K562 (cell line): ENCODE measurements at regions not wholly inside any gene's neighbourhood (a gene's known extent, or its start where the extent isn't known, plus 50 kb on each side); places are given as distances from the start of the nearest gene placed in this dataset.

Experiments
- ATAC-seq: fragments of 200-7000 bp; cut with Tn5 transposase; 3 replicates; pipeline ENCODE4 v1.9.1; 2020; ENCODE audit warnings: moderate library complexity
- BruUV-seq: library from RNA; stranded (reverse); fragments of 400-500 nt; replicated peaks from 2 replicates; lab custom pipeline; 2021; lab: Mats Ljungman, UMichigan
- CTCF ChIA-PET: fragments of 300-600 bp; formaldehyde crosslinking; extraction: SDS; loops from one replicate; lab custom pipeline; 2021; ENCODE audit warnings: low intra/inter-chr PET ratio; lab: Yijun Ruan, JAX
- POLR2A ChIA-PET: fragments of 300-600, 350-650 bp; sonication (Branson Sonifier 250); formaldehyde crosslinking; extraction: SDS; loops from one replicate; lab custom pipeline; 2021; ENCODE audit warnings: antibody characterized with exemption, inconsistent platforms; lab: Yijun Ruan, JAX
- DNase-seq, 4 experiments: peaks; one replicate each; pipeline versions ENCODE4 v3.0.0 to v3.0.0-alpha.2; 2011 to 2018; ENCODE audit warnings: low spot score in 3 of 4, mixed read lengths in 3 of 4; ENCODE audit errors: extremely low read depth in 1 of 4
- FAIRE-seq: peaks from 2 replicates; lab custom pipeline; 2011; peaks lifted over from hg19 to GRCh38; lab: Jason Lieb, UNC
- H2AFZ ChIP-seq: 2 replicates; pipeline ENCODE4 v1.6.0; 2011; ENCODE audit warnings: low read depth, low read length, control low read depth, inconsistent platforms
- H3K27ac ChIP-seq: fragments of 200-600 bp; 3 replicates; pipeline ENCODE4 v1.8.0; 2011; ENCODE audit warnings: low read depth, mild to moderate bottlenecking, control low read depth, inconsistent platforms, low read length, moderate library complexity, mixed read lengths; ENCODE audit errors: extremely low read depth
- H3K27me3 ChIP-seq, 2 experiments: fragments of 300-600 bp in 1 of 2; 2 replicates in 1 of 2; 3 replicates in 1 of 2; pipeline versions ENCODE4 v1.6.0 to v1.8.0; 2011; ENCODE audit warnings: inconsistent platforms in 2 of 2, low read length in 2 of 2, mild to moderate bottlenecking in 1 of 2, mixed read lengths in 1 of 2, moderate library complexity in 1 of 2; ENCODE audit not compliant: control insufficient read depth in 2 of 2, insufficient read depth in 2 of 2
- H3K36me3 ChIP-seq: fragments of 300-600 bp; 3 replicates; pipeline ENCODE4 v1.8.0; 2011; ENCODE audit warnings: mild to moderate bottlenecking, low read length, inconsistent platforms; ENCODE audit not compliant: control insufficient read depth, insufficient read depth
- H3K4me1 ChIP-seq, 2 experiments: fragments of 200-600 bp in 1 of 2; replicated peaks in 1 of 2; 2 replicates in 1 of 2; 3 replicates in 1 of 2; pipeline versions ENCODE4 v1.5.1 to v1.8.0; 2011; ENCODE audit warnings: inconsistent platforms in 2 of 2, low read length in 2 of 2, mild to moderate bottlenecking in 1 of 2, mixed read lengths in 1 of 2, moderate library complexity in 1 of 2; ENCODE audit not compliant: control insufficient read depth in 2 of 2, insufficient read depth in 2 of 2
- H3K4me2 ChIP-seq: 2 replicates; pipeline ENCODE4 v1.6.1; 2011; ENCODE audit warnings: low read length, control low read depth, inconsistent platforms, mixed read lengths; ENCODE audit not compliant: insufficient read depth
- H3K4me3 ChIP-seq: fragments of 200-600 bp; sonication (generic), shearing (Covaris generic); 2 replicates; pipeline ENCODE4 v1.5.1; 2016; ENCODE audit warnings: control low read depth, inconsistent platforms
- H3K79me2 ChIP-seq: fragments of 200-600 bp; 3 replicates; pipeline ENCODE4 v1.8.0; 2011; ENCODE audit warnings: low read length, inconsistent platforms; ENCODE audit not compliant: control insufficient read depth, insufficient read depth
- H3K9ac ChIP-seq, 2 experiments: 2 replicates each; pipeline versions ENCODE4 v1.6.0 to v1.6.1; 2011; ENCODE audit warnings: low read depth in 2 of 2, low read length in 2 of 2, control low read depth in 1 of 2, inconsistent platforms in 1 of 2, mild to moderate bottlenecking in 1 of 2, mixed read lengths in 1 of 2; ENCODE audit not compliant: insufficient read depth in 1 of 2
- H3K9me1 ChIP-seq: one replicate; pipeline ENCODE4 v1.6.0; 2011; ENCODE audit warnings: inconsistent platforms, mild to moderate bottlenecking, low read length, moderate library complexity; ENCODE audit not compliant: control insufficient read depth, insufficient read depth
- H3K9me3 ChIP-seq: replicated peaks from 2 replicates; pipeline ENCODE4 v1.5.1; 2011; ENCODE audit warnings: low read depth, low read length, inconsistent platforms; ENCODE audit not compliant: control insufficient read depth, insufficient read depth
- H4K20me1 ChIP-seq: replicated peaks from 2 replicates; pipeline ENCODE4 v1.6.1; 2011; ENCODE audit warnings: low read length, inconsistent platforms, mixed read lengths; ENCODE audit not compliant: control insufficient read depth, insufficient read depth
- CLOCK ChIP-seq: fragments of 250-450 bp; sonication (Bioruptor Pico); IDR thresholded peaks from 2 replicates; pipeline ENCODE4 v1.4.0; 2020; ENCODE audit warnings: mild to moderate bottlenecking, moderate library complexity, borderline replicate concordance
- CREBBP ChIP-seq: IDR thresholded peaks from one replicate; pipeline ENCODE4 v1.6.1; 2012; ENCODE audit warnings: low read depth, mild to moderate bottlenecking, control low read depth, inconsistent platforms, low read length
- DNMT1 ChIP-seq: fragments of 450-650 bp; IDR thresholded peaks from 2 replicates; pipeline ENCODE4 v1.6.1; 2016; ENCODE audit warnings: antibody characterized with exemption, mild to moderate bottlenecking
- GABPB2 ChIP-seq: fragments of 250-450 bp; sonication (Bioruptor Pico); conservative IDR thresholded peaks from 2 replicates; pipeline ENCODE4 v1.5.1; 2021; ENCODE audit warnings: mild to moderate bottlenecking
- GATA2 ChIP-seq: sonication (generic); formaldehyde crosslinking; IDR thresholded peaks from 2 replicates; pipeline ENCODE4 v1.4.0; 2020; ENCODE audit warnings: mild to moderate bottlenecking, missing genetic modification reagents
- GTF2E2 ChIP-seq: fragments of 200-800 bp; sonication (Bioruptor generic); IDR thresholded peaks from 2 replicates; pipeline ENCODE4 v1.6.1; 2016; ENCODE audit warnings: missing genetic modification characterization, missing compliant biosample characterization
- KLF1 ChIP-seq: fragments of 450-650 bp; IDR thresholded peaks from 2 replicates; pipeline ENCODE4 v1.6.1; 2016; ENCODE audit warnings: missing genetic modification characterization, missing compliant biosample characterization
- MEF2A ChIP-seq: IDR thresholded peaks from 2 replicates; pipeline ENCODE4 v1.6.1; 2011; ENCODE audit warnings: low read depth, mild to moderate bottlenecking, low read length, moderate library complexity; ENCODE audit not compliant: control insufficient read depth
- MTF1 ChIP-seq: fragments of 250-450 bp; sonication (Bioruptor Pico); IDR thresholded peaks from 2 replicates; pipeline ENCODE4 v1.9.0; 2021; ENCODE audit warnings: moderate library complexity, mild to moderate bottlenecking, inconsistent platforms, borderline replicate concordance
- PRMT5 ChIP-seq: sonication (generic); formaldehyde crosslinking; IDR thresholded peaks from 2 replicates; pipeline ENCODE4 v1.5.0; 2020; ENCODE audit warnings: missing genetic modification reagents
- TCFL5 ChIP-seq: fragments of 250-450 bp; sonication (Bioruptor Pico); conservative IDR thresholded peaks from 2 replicates; pipeline ENCODE4 v1.6.1; 2021; ENCODE audit warnings: mild to moderate bottlenecking, moderate library complexity, matching md5 sums
- THRAP3 ChIP-seq: fragments of 450-650 bp; IDR thresholded peaks from 2 replicates; pipeline ENCODE4 v1.6.1; 2016; ENCODE audit warnings: mild to moderate bottlenecking, inconsistent platforms, borderline replicate concordance
- ZNF764 ChIP-seq: fragments of 250-450 bp; sonication (Bioruptor Pico); IDR thresholded peaks from 2 replicates; pipeline ENCODE4 v1.4.0; 2020; ENCODE audit warnings: low read depth, mild to moderate bottlenecking, moderate library complexity
- ZNF778 ChIP-seq: fragments of 450-650 bp; formaldehyde crosslinking; IDR thresholded peaks from 2 replicates; pipeline ENCODE4 v1.4.0; 2020; ENCODE audit warnings: mild to moderate bottlenecking, moderate library complexity
- ZNF79 ChIP-seq: fragments of 250-450 bp; sonication (Bioruptor Pico); IDR thresholded peaks from 2 replicates; pipeline ENCODE4 v1.4.0; 2020; ENCODE audit warnings: low read depth, mild to moderate bottlenecking, moderate library complexity
- WGBS: fragments of 100-300 bp; shearing (Covaris generic); methylation state at CpG from one replicate; pipeline ENCODE4 v1.1.6; 2016; ENCODE audit warnings: low coverage, mixed read lengths; ENCODE audit not compliant: insufficient coverage; ENCODE audit errors: missing lambda C conversion rate; 5-methylcytosine and 5-hydroxymethylcytosine counted together
- in situ Hi-C: fragments of 300-500 bp; cut with MboI; formaldehyde crosslinking; loops from 4 replicates; pipeline ENCODE4 v1.15.0; 2018; ENCODE audit warnings: inconsistent platforms, mixed read lengths
- intact Hi-C: fragments of 100-400 bp; cut with micrococcal nuclease; formaldehyde crosslinking; loops from 2 replicates; pipeline ENCODE4 v1.14.2; 2022

DNA sequence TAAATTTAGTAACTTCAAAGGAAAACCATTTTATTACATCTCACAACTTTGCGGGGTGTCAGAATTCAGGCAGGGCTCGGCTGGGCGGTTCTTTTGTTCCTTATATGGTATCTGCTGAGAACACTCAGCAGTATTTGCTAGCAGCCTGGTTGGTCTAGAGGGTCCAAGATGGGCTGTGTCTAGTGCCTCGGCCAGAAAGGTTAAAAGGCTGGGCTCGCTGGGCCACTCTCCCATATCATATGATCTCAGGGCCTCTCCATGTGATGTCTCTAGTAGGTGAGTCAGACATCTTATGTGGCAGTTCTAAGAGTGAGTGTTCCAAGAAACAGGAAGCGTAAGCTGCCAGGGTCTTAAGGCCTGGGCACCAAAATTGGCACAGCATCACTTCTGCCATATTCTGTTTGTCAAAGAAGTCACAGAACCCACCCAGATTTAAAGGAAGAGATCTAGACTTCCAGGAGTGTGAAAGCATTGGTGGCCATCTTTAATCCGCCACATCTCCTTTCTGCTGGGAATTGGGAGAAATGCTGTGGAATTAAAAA is 100.9 kb upstream of the ATP6AP2 start (continued):
- no peak for TF ChIP-seq MTF1 (CRISPR knock-in tag)
- TF ChIP-seq ZNF764 (CRISPR knock-in tag): no peak
- TF ChIP-seq DNMT1: no peak
- no peak for TF ChIP-seq CLOCK (CRISPR knock-in tag)
- TF ChIP-seq, all 486 proteins: peak for 54

- 50% methylated on average over 2 of the region's 2 CpGs for WGBS
Observed at GRCh38 chrX:40478474-40479065, 102.2 kb upstream of the ATP6AP2 start.

More at GRCh38 chrX:40478474-40479065, 102.2 kb upstream of the ATP6AP2 start:
- BruUV-seq: no TSS peak
- no peak for FAIRE-seq
- no peak overlapping the region for H3K4me2 ChIP-seq
- no peaks in the 10 kb centered on the region for H3K36me3 ChIP-seq
- H3K27me3 ChIP-seq: no peaks in the 10 kb centered on the region
- in situ Hi-C loops: no loop called here
- ChIA-PET CTCF (no interaction called here), POLR2A (no interaction called here)
- H3K27ac ChIP-seq: no peak overlapping the region
- no peaks in the 10 kb centered on the region for H4K20me1 ChIP-seq
- H2AFZ ChIP-seq: peak overlapping the region; percentile 29; the same call in 1 of the 2 replicates
- no peak for DNase-seq
- intact Hi-C loops: no loop called here
- TF ChIP-seq CREBBP (no peak), GATA2 (CRISPR knock-in tag) (no peak), TCFL5 (CRISPR knock-in tag) (no peak), GABPB2 (no peak), ZNF79 (no peak), ZNF778 (CRISPR knock-in tag) (no peak), MEF2A (no peak), THRAP3 (no peak), GTF2E2 (tag) (no peak), PRMT5 (CRISPR knock-in tag) (no peak), KLF1 (tag) (no peak)
- no peaks in the 10 kb centered on the region for H3K79me2 ChIP-seq
- H3K9me3 ChIP-seq: no peaks in the 10 kb centered on the region
- no peak for ATAC-seq
- H3K4me3 ChIP-seq: no peak overlapping the region
- no peak overlapping the region for H3K9ac ChIP-seq
- peaks cover 5 to 25% of the 10 kb centered on the region in 2 experiments; a peak in 4 of 5 replicates for H3K4me1 ChIP-seq
- no peaks in the 10 kb centered on the region for H3K9me1 ChIP-seq
